ENCODE measurements at regions not wholly inside any gene's neighbourhood (a gene's known extent, or its start where the extent isn't known, plus 50 kb on each side); places are given as distances from the start of the nearest gene placed in this dataset.

- TF ChIP-seq TEAD4 (IDR thresholded peaks at IDR 0.05; ENCODE audit: borderline replicate concordance, insufficient read depth) (no peak), CHD2 (IDR thresholded peaks at IDR 0.05; ENCODE audit: low read length, partially characterized antibody) (no peak), FOXJ3 (CRISPR knock-in tag; IDR thresholded peaks at IDR 0.05) (no peak), POLR2AphosphoS5 (IDR thresholded peaks at IDR 0.05; ENCODE audit: low read depth, low read length) (no peak)
- H4K20me1 ChIP-seq (ENCODE audit: insufficient read depth), result no peaks in the 10 kb centered on the region
- no peak overlapping the region for H3K9ac ChIP-seq
- WGBS (ENCODE audit: low lambda C conversion rate), result 32% methylated on average over 10 of the region's 11 CpGs
- H3K4me2 ChIP-seq, result no peak overlapping the region
- H3K4me1 ChIP-seq (ENCODE audit: control insufficient read depth in 1 of 2, insufficient read depth in 2 of 2, low read depth in 1 of 2, low read length in 1 of 2), result no peaks in the 10 kb centered on the region
- no peaks in the 10 kb centered on the region for H3F3A ChIP-seq (replicated peaks; ENCODE audit: insufficient read depth)
- H3K27me3 ChIP-seq (ENCODE audit: insufficient read depth), result no peaks in the 10 kb centered on the region; the same call in 1 of the 2 replicates
- no peaks in the 10 kb centered on the region for H3K79me2 ChIP-seq (ENCODE audit: insufficient read depth)
- H2AFZ ChIP-seq (ENCODE audit: low read depth), result no peak overlapping the region
- H3K4me3 ChIP-seq (ENCODE audit: low read depth in 2 of 2, low read length in 1 of 2), result no peak overlapping the region
- DNase-seq, result no peak
- no peak overlapping the region for H3K27ac ChIP-seq (ENCODE audit: low read depth in 2 of 2, low read length in 1 of 2)
- H3K9me2 ChIP-seq, result no peaks in the 10 kb centered on the region
- no peaks in the 10 kb centered on the region for H3K36me3 ChIP-seq (replicated peaks in 1 of 2; ENCODE audit: control insufficient read depth in 1 of 2, insufficient read depth in 2 of 2, low read length in 1 of 2)
- CTCF ChIA-PET, result no interaction called here
- no peaks in the 10 kb centered on the region for H3K9me3 ChIP-seq
- POLR2A ChIA-PET, result no interaction called here
Measured at GRCh38 chrX:40325161-40325560, 227.4 kb upstream of the BCOR start.

DNA sequence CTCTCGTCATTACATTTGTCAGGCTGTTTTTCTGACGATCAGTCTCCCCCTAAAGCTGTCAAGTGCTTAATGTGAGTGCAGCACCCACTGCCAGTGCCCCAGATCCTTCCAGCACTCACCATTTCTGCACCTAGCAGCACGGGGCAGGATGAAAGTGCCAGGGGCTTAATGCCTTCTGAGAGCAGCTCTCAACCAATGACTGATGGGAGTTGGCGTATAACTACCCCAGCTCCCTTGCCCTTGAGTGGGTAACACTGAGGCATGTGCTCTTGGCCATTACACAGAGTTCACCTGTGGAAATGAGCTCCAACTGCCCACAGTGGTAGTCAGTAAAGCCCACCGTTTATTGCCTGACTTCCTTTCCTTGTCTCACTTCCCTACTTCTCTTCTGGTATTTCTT is 226.2 kb upstream of the BCOR start:
- no peak overlapping the region for H3K27ac ChIP-seq (ENCODE audit: low read depth in 2 of 2, low read length in 1 of 2)
- H3K36me3 ChIP-seq (replicated peaks in 1 of 2; ENCODE audit: control insufficient read depth in 1 of 2, insufficient read depth in 2 of 2, low read length in 1 of 2), result no peaks in the 10 kb centered on the region
- H3F3A ChIP-seq (replicated peaks; ENCODE audit: insufficient read depth), result no peaks in the 10 kb centered on the region
- no peak for DNase-seq
- ChIA-PET CTCF (no interaction called here), POLR2A (no interaction called here)
- no peaks in the 10 kb centered on the region; the same call in 1 of the 2 replicates for H3K27me3 ChIP-seq (ENCODE audit: insufficient read depth)
- WGBS (ENCODE audit: low lambda C conversion rate), result 31% methylated on average over 5 of the region's 5 CpGs
- no peaks in the 10 kb centered on the region for H4K20me1 ChIP-seq (ENCODE audit: insufficient read depth)
- H3K9me3 ChIP-seq, result no peaks in the 10 kb centered on the region
- TF ChIP-seq RCOR1 (IDR thresholded peaks at IDR 0.05; ENCODE audit: low read length), result no peak
- TF ChIP-seq MXI1 (IDR thresholded peaks at IDR 0.05; ENCODE audit: low read depth, low read length), result no peak
- TF ChIP-seq, protein P1, sequence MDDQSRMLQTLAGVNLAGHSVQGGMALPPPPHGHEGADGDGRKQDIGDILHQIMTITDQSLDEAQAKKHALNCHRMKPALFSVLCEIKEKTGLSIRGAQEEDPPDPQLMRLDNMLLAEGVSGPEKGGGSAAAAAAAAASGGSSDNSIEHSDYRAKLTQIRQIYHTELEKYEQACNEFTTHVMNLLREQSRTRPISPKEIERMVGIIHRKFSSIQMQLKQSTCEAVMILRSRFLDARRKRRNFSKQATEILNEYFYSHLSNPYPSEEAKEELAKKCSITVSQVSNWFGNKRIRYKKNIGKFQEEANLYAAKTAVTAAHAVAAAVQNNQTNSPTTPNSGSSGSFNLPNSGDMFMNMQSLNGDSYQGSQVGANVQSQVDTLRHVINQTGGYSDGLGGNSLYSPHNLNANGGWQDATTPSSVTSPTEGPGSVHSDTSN (IDR thresholded peaks at IDR 0.05), result no peak
- TF ChIP-seq FOSL2 (IDR thresholded peaks at IDR 0.05; ENCODE audit: borderline replicate concordance, low read depth), result no peak
- no peak for TF ChIP-seq GATA2 (CRISPR knock-in tag; IDR thresholded peaks at IDR 0.05)
- no peak for TF ChIP-seq FOXM1 (IDR thresholded peaks at IDR 0.05; ENCODE audit: low read depth)
- TF ChIP-seq ELF1 (IDR thresholded peaks at IDR 0.05), result no peak
- no peak for TF ChIP-seq RXRA (IDR thresholded peaks at IDR 0.05; ENCODE audit: borderline replicate concordance, low read depth)
- TF ChIP-seq IRF3 (IDR thresholded peaks at IDR 0.05; ENCODE audit: low read depth, low read length), result no peak
- no peak overlapping the region for H3K9ac ChIP-seq
- no peak overlapping the region for H3K4me3 ChIP-seq (ENCODE audit: low read depth in 2 of 2, low read length in 1 of 2)
- H3K4me1 ChIP-seq (ENCODE audit: control insufficient read depth in 1 of 2, insufficient read depth in 2 of 2, low read depth in 1 of 2, low read length in 1 of 2), result no peaks in the 10 kb centered on the region
- no peak overlapping the region for H2AFZ ChIP-seq (ENCODE audit: low read depth)
- no peaks in the 10 kb centered on the region for H3K9me2 ChIP-seq
- H3K4me2 ChIP-seq, result no peak overlapping the region
- no peaks in the 10 kb centered on the region for H3K79me2 ChIP-seq (ENCODE audit: insufficient read depth)

Data from SK-N-SH (cell line).